GM21367 (cell line): ENCODE measurements at regions not wholly inside any gene's neighbourhood (a gene's known extent, or its start where the extent isn't known, plus 50 kb on each side); places are given as distances from the start of the nearest gene placed in this dataset.
"Not testable (repeated sequence)": the region's sequence is repeated elsewhere in the genome, so short reads cannot be mapped to it uniquely, and the experiment has no call there.

Experiments
- ATAC-seq: cut with Tn5 transposase; IDR thresholded peaks from one replicate; pipeline ENCODE4 v1.9.1; 2021; ENCODE audit not compliant: unreplicated experiment

- no peak for ATAC-seq
Measured at GRCh38 chr12:77229640-77230442, 164.5 kb upstream of the E2F7 start.

DNA sequence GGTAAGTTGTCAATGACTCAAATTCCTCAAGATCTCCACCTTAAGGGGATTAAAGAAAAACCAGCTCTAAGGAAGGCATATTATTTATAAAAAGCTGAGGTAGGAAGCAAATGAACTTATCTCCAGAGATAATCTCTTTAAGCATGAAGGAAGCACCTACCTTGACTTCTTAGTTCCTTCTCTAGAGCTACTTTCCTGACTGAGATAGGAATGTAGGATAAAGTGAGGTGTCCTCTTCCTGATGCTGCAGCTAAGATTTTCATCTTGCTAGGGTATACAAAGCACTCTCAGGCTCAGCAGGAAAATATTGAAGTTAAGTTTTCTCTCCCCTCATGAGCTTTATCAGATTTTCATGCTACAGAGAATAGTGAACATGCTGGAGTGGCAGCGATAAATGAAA is 163.0 kb upstream of the E2F7 start:
- no peak for ATAC-seq

DNA sequence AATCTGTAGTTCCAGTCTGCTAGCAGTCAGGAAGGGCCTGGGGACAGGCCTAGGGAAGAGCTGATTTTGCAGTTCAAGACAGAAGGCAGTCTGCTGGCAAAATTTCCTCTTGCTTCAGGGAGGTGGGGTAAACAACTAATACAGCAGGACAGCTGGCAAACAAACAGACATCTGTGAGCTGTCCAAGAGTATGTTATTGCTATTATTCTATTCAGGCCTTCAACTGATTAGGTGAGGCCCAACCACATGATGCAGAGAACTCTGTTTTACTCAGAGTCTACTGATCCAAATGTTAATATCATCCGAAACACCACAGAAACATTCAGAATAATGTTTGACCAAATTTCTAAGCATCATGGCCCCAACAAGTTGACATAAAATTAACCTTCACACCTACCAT is 161.0 kb upstream of the E2F7 start:
- ATAC-seq: no peak

DNA sequence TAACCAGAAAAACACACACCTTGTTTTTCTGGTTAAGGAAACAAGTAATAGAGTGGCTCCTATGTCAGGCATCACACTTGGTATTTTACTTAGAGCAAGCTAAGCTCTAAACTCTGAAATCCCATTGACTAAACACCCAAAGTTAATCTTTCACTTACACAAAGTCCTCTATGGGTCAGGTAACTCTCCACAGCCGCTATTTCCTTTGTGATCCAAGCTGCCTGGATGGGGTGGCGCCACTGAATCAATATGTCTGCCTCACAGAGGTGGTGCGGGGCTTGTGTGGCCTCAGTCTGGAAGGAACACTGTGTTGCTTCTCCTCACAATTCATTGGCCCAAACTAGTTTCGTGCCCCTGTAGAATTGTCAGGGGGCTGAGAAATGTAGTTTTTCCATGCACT is 160.0 kb upstream of the E2F7 start:
- ATAC-seq: no peak

- no peak for ATAC-seq
Measured at GRCh38 chr12:77224346-77224745, 159.0 kb upstream of the E2F7 start.

DNA sequence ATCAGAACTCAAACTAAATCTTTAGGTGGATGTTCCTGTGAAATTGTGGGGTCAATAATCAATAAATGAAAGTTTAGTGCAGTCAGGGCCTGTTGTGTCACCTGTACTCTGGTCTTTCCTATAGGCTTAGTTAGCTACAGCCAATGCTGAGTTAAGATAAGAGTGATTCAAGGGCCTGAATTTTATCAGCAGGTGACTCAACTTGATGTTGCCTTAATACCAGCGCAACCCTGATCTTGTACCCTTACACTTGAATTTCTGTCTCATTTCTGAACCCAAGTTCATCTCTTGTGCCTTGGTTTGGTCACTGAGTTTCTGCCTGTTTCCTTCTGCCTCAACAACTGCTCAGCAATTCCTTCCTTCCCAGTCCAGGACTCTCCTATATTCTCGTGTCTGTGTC is 157.0 kb upstream of the E2F7 start:
- no peak for ATAC-seq

GRCh38 chr12:77220586-77220985 is 155.2 kb upstream of the E2F7 start:
- ATAC-seq: no peak

- no peak for ATAC-seq
Measured at GRCh38 chr12:77218278-77218677, 152.9 kb upstream of the E2F7 start.

- ATAC-seq: not testable (repeated sequence)
Measured at GRCh38 chr12:77216136-77216535, 150.8 kb upstream of the E2F7 start.

- ATAC-seq: no peak
Measured at GRCh38 chr12:77214136-77214535, 148.8 kb upstream of the E2F7 start.

GRCh38 chr12:77213319-77213718 is 147.9 kb upstream of the E2F7 start:
- ATAC-seq: no peak

DNA sequence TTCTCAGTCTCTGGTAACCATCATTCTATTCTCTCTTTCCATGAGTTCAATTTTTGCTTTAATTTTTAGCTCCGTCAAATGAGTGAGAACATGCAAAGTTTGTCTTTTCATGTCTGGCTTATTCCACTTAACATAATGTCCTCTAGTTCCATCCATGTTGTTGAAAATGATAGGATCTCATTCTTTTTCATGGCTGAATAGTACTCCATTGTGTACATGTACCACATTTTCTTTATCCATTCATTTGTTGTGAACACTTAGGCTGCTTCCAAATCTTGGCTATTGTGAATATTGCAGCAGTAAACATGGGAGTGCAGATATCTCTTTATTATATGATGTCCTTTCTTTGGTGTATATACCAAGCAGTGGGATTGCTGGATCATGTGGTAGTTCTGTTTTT is 145.4 kb upstream of the E2F7 start:
- no peak for ATAC-seq

DNA sequence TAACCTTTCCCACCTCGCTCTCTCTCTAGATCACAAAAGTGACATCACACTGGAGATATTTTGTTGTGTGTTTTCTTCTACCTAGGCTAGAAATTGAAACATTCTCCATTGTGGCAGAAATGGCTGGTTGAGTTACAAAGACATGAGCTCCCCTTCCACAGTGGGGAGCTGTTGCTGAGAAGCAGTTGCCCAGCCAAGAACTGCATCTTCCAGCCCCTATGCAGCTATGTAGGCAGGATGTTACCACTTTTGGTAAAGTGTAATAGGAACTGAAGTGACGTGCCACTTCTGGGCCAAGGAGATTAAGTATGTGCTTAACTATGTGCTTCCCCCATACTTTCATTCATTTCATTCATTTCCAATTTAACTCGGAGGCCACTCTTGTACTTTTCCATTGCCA is 138.7 kb upstream of the E2F7 start:
- no peak for ATAC-seq

GRCh38 chr12:77202457-77203060 is 137.2 kb upstream of the E2F7 start:
- ATAC-seq: no peak

- no peak for ATAC-seq
Measured at GRCh38 chr12:77189901-77190416, 124.6 kb upstream of the E2F7 start.

GRCh38 chr12:77189458-77189857 is 124.1 kb upstream of the E2F7 start:
- ATAC-seq: no peak

GRCh38 chr12:77179515-77179914 is 114.1 kb upstream of the E2F7 start:
- no peak for ATAC-seq

GRCh38 chr12:77167801-77168200 is 102.4 kb upstream of the E2F7 start:
- no peak for ATAC-seq

DNA sequence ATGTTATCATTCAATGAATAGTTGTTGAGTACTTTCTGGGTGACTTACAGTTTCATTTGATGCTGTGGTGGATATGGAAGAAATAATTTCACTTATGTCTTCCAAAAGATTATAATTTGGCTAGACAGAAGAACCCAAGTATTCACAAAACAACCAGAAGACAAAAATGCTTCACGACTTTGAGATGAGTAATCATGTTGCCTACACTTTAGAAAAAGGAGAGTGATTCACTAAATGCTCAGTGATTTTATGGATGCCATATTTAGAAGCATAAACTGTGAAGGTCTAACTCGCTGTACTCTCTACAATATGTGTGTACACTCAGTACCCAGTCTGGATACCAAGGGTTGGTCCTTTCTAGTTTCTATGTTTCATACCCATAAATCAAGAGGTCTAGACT is 101.3 kb upstream of the E2F7 start:
- no peak for ATAC-seq

GRCh38 chr12:77163074-77164038 is 98.0 kb upstream of the E2F7 start:
- ATAC-seq: no peak

DNA sequence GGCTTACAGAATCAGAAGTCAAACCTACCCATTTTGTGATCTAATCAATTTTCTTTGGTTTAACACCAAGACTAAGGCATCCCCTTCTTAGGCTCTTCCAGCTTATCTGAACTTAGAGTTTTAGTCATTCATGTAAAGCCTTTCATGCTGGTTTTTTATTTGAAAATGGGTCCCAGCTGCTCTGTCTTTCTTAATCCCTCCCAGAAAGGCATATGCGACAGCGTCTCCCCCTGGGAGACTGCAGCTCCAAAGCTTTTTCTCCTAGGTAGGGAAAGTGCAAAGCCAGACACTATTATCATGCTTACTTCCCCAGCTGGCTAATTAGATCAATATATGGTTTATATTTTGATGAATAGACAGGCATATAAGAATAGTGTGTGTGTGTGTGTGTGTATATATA is 96.6 kb upstream of the E2F7 start:
- no peak for ATAC-seq
